Activated CD8-positive, alpha-beta T cell treated with anti-CD3 and anti-CD28 coated beads for 36 hours (primary cell): ENCODE measurements at regions not wholly inside any gene's neighbourhood (a gene's known extent, or its start where the extent isn't known, plus 50 kb on each side); places are given as distances from the start of the nearest gene placed in this dataset.

ENCODE experiments used
- ATAC-seq: fragments of 200-7000 bp; cut with Tn5 transposase; one replicate; pipeline ENCODE4 v1.10.0; 2021; ENCODE audit warnings: mild to moderate bottlenecking, moderate library complexity
- CTCF ChIA-PET: fragments of 350-600 bp; sonication (Branson Sonifier 250); formaldehyde crosslinking; loops from one replicate; lab custom pipeline; 2021; ENCODE audit warnings: antibody characterized with exemption; lab: Charles Lee
- POLR2A ChIA-PET: fragments of 350-600 bp; sonication (Branson Sonifier 250); formaldehyde crosslinking; loops from one replicate; lab custom pipeline; 2021; ENCODE audit warnings: antibody characterized with exemption; lab: Charles Lee
- DNase-seq: peaks from one replicate; pipeline ENCODE4 v3.0.0-alpha.2; 2020
- H3K27ac Mint-ChIP-seq: one replicate; pipeline ENCODE4 v1.8.0; 2021; ENCODE audit warnings: mild to moderate bottlenecking, mixed read lengths
- H3K27me3 Mint-ChIP-seq: one replicate; pipeline ENCODE4 v1.8.0; 2021; ENCODE audit warnings: mixed read lengths
- H3K36me3 Mint-ChIP-seq: one replicate; pipeline ENCODE4 v1.8.0; 2021; ENCODE audit warnings: low read depth, mixed read lengths
- H3K4me1 Mint-ChIP-seq: one replicate; pipeline ENCODE4 v1.8.0; 2021; ENCODE audit warnings: low read depth, mixed read lengths
- H3K4me3 Mint-ChIP-seq: one replicate; pipeline ENCODE4 v1.8.0; 2021; ENCODE audit warnings: mild to moderate bottlenecking, moderate library complexity, mixed read lengths
- H3K9me3 Mint-ChIP-seq: one replicate; pipeline ENCODE4 v1.8.0; 2021; ENCODE audit warnings: mixed read lengths
- intact Hi-C: fragments of 100-400 bp; cut with micrococcal nuclease; formaldehyde crosslinking; loops from one replicate; pipeline ENCODE4 v1.10.0; 2022
- TF ChIP-seq, protein P1 (sequence below): fragments of 200-600 bp; IDR thresholded peaks from one replicate; pipeline ENCODE4 v1.8.0; 2022; ENCODE audit warnings: antibody characterized with exemption, mild to moderate bottlenecking

DNA sequence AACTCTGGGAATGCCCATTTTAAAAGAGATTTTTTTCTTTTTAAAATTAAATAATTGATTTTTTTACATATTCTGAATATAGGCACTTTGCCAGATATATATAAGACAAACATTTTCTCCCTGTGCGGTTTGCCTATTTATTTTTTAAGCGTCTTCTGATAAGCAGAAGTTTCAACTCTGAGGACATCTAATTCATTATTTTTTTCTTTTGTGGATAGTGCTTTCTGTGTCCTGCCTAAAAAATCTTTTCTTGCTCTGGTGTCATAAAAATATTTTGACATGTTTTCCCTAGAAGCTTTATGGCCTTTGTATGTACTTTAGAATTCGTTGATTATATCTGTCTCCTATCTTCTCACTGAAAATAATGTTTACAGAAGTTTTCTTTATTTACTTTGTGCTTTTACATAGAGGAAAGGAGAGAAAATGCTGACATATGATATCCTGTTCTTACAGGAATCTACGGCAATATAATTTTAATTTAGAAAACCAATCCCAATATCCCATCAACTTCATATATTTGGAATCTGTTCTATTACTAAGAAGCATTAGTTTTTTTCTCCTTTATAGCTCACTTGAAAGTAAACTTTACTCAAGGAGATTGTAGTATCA lies 111.9 kb upstream of the EFNA5 start:
- H3K4me3 Mint-ChIP-seq, result no peak overlapping the region
- H3K4me1 Mint-ChIP-seq, result no peaks in the 10 kb centered on the region
- POLR2A ChIA-PET, result no interaction called here
- no peak overlapping the region for H3K27ac Mint-ChIP-seq
- CTCF ChIA-PET, result no interaction called here
- peaks cover 3% of the 10 kb centered on the region for H3K27me3 Mint-ChIP-seq
- DNase-seq, result no peak
- TF ChIP-seq, protein P1, sequence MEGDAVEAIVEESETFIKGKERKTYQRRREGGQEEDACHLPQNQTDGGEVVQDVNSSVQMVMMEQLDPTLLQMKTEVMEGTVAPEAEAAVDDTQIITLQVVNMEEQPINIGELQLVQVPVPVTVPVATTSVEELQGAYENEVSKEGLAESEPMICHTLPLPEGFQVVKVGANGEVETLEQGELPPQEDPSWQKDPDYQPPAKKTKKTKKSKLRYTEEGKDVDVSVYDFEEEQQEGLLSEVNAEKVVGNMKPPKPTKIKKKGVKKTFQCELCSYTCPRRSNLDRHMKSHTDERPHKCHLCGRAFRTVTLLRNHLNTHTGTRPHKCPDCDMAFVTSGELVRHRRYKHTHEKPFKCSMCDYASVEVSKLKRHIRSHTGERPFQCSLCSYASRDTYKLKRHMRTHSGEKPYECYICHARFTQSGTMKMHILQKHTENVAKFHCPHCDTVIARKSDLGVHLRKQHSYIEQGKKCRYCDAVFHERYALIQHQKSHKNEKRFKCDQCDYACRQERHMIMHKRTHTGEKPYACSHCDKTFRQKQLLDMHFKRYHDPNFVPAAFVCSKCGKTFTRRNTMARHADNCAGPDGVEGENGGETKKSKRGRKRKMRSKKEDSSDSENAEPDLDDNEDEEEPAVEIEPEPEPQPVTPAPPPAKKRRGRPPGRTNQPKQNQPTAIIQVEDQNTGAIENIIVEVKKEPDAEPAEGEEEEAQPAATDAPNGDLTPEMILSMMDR, result no peak
- intact Hi-C loops, result no loop called here
- H3K36me3 Mint-ChIP-seq, result no peaks in the 10 kb centered on the region
- ATAC-seq, result no peak
- no peaks in the 10 kb centered on the region for H3K9me3 Mint-ChIP-seq

DNA sequence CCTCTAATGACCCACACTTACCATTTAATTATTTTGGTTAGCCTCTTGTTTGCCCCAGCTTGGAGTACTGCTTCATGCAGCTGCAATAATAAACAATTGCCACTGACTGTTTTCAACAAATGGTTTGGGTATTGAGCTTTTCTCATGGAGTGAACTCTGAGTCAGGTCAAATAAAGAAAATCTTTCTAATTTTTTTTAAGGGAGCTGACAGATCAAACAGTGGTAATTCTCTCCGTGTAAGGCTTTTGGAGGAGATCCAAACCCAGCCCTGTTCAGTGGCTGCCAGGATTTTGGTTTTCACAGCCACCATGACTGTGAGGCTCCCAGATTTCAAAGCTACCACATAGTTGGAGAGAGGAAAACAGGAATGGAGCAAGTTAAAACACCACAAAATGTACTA lies 110.7 kb upstream of the EFNA5 start:
- no peak overlapping the region for H3K27ac Mint-ChIP-seq
- H3K4me1 Mint-ChIP-seq, result no peaks in the 10 kb centered on the region
- CTCF ChIA-PET, result no interaction called here
- H3K27me3 Mint-ChIP-seq, result peaks cover 3% of the 10 kb centered on the region
- no peaks in the 10 kb centered on the region for H3K36me3 Mint-ChIP-seq
- no peaks in the 10 kb centered on the region for H3K9me3 Mint-ChIP-seq
- POLR2A ChIA-PET, result interaction anchor here (0.6 kb wide), 1 partner anchor 243 kb away, joined by 3 read pairs; no protein-coding TSS in a partner anchor
- no peak for ATAC-seq
- no peak for DNase-seq
- no peak overlapping the region for H3K4me3 Mint-ChIP-seq
- intact Hi-C loops, result no loop called here
- TF ChIP-seq, protein P1, result no peak

DNA sequence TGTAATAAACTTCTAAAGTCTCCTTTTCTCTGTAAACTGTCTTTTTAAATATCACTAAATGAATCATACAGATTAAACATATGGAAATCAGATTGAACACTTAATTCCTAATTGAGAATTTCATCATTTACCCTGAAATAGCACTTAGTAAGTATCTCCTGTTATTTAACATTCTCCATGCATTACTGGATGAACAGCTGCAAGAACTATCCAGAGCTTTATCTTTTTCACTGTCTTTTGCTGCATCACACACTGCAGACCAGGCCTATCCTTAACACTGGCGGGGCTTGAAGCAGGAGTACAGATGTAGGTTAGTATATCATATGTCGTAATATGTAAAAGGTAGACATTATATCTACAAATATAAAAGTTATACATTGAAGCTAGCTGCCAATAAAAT lies 108.7 kb upstream of the EFNA5 start:
- H3K36me3 Mint-ChIP-seq, result no peaks in the 10 kb centered on the region
- H3K9me3 Mint-ChIP-seq, result no peaks in the 10 kb centered on the region
- no peak for DNase-seq
- ChIA-PET POLR2A (no interaction called here), CTCF (no interaction called here)
- no peak overlapping the region for H3K4me3 Mint-ChIP-seq
- TF ChIP-seq, protein P1, result no peak
- peaks cover 3% of the 10 kb centered on the region for H3K27me3 Mint-ChIP-seq
- H3K27ac Mint-ChIP-seq, result no peak overlapping the region
- no peaks in the 10 kb centered on the region for H3K4me1 Mint-ChIP-seq
- ATAC-seq, result no peak
- intact Hi-C loops, result no loop called here

DNA sequence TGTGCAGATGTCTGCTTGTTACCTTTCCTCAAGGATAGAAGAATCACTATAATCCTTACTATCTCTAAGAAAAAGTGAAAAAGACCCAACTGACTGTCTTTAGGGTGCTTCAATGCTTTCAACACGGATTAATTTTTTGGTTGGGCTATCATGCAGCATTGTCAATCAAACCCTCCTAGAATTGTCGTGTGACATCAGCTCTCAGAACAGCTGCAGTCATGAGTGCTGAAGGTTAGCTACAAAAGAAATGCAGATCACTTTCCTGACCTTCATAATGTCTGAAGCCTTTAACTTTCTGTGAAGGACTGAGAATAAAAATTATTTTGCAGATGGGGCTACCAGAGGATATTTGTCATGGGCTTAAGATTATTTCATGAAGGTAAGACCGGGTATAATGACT lies 107.9 kb upstream of the EFNA5 start:
- no peaks in the 10 kb centered on the region for H3K36me3 Mint-ChIP-seq
- POLR2A ChIA-PET, result interaction anchor here (0.5 kb wide), 1 partner anchor 182 kb away, joined by 3 read pairs; no protein-coding TSS in a partner anchor
- intact Hi-C loops, result no loop called here
- no peak for DNase-seq
- H3K27ac Mint-ChIP-seq, result no peak overlapping the region
- no peak overlapping the region for H3K4me3 Mint-ChIP-seq
- ATAC-seq, result no peak
- CTCF ChIA-PET, result no interaction called here
- no peaks in the 10 kb centered on the region for H3K9me3 Mint-ChIP-seq
- H3K27me3 Mint-ChIP-seq, result peaks cover 3% of the 10 kb centered on the region
- H3K4me1 Mint-ChIP-seq, result no peaks in the 10 kb centered on the region
- TF ChIP-seq, protein P1, result no peak

DNA sequence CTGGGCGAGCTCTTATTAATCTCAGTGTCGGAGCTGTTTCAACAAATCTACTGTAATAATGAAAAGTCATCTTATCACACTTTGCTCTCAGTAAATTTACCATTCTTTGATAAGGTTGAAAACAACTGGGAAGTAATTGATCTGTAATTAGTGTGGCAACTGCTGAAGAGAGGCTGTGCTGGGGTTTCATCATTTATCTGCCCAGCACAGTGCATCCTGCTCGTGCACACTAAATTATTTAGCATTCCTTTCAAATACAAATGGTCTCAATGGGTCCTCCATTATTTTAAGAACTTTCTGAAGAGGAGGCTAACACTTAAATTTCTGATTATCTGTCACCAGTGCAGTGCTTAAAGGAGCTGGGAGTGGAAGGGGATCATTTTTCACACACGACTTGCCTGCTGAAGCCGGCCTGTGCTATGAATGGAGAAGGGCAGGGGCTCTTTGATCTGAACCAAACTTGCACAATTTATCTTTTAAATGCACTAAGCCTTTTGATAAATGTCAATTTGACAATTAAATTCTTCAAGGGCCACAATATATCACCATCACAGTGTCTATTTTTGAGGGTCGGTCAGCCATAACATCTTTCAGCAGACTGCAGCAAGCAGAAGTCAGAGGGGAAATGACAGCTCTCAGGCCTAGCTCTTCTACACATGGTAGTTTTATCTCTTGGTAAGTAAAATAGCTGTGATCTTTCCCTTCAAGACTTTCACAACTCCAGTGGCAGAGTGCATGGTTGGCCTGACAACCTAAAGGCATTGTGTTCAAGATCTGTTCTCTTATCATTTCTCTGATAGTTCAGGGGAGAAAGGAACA lies 106.4 kb upstream of the EFNA5 start:
- H3K9me3 Mint-ChIP-seq, result no peaks in the 10 kb centered on the region
- H3K36me3 Mint-ChIP-seq, result no peaks in the 10 kb centered on the region
- ATAC-seq (no peak), DNase-seq (no peak)
- TF ChIP-seq, protein P1, result no peak
- CTCF ChIA-PET, result interaction anchor here (1.2 kb wide), 1 partner anchor 11 kb away, joined by 4 read pairs; no protein-coding TSS in a partner anchor
- intact Hi-C loops, result no loop called here
- peaks cover 8% of the 10 kb centered on the region for H3K27me3 Mint-ChIP-seq
- no peak overlapping the region for H3K4me3 Mint-ChIP-seq
- H3K4me1 Mint-ChIP-seq, result no peaks in the 10 kb centered on the region
- H3K27ac Mint-ChIP-seq, result no peak overlapping the region
- POLR2A ChIA-PET, result interaction anchor here (1.1 kb wide), 1 partner anchor 14 kb away, joined by 4 read pairs; no protein-coding TSS in a partner anchor
